ENCODE measurements at regions not wholly inside any gene's neighbourhood (a gene's known extent, or its start where the extent isn't known, plus 50 kb on each side); places are given as distances from the start of the nearest gene placed in this dataset.

GRCh38 chr2:133967326-133967725, 286.5 kb upstream of the MGAT5 start:
- no peak overlapping the region for H3K4me3 ChIP-seq (ENCODE audit: insufficient read depth, low read depth, low read length)
- H4K20me1 ChIP-seq (ENCODE audit: insufficient read depth, low read length): no peaks in the 10 kb centered on the region
- in situ Hi-C loops (cut with MboI; ENCODE audit: low sequenced_read_pairs) (no loop called here), dilution Hi-C loops (cut with HindIII; ENCODE audit: low sequenced_read_pairs, unreplicated experiment) (no loop called here), intact Hi-C loops (cut with micrococcal nuclease) (no loop called here)
- ChIA-PET POLR2A (ENCODE audit: unreplicated experiment) (no interaction called here), CTCF (interaction anchor here (0.6 to 1.1 kb wide), 2 partner anchors 9 to 36 kb away, joined by 3 read pairs; no protein-coding TSS in a partner anchor)
- H2AFZ ChIP-seq (replicated peaks; ENCODE audit: low read length, poor library complexity): no peak overlapping the region
- no peak overlapping the region for H3K27ac ChIP-seq (ENCODE audit: insufficient read depth, low read length)
- no peak overlapping the region for H3K4ac ChIP-seq (ENCODE audit: low read depth, low read length)
- no peak overlapping the region for H4K5ac ChIP-seq (ENCODE audit: low read depth, low read length)
- H3K9me3 ChIP-seq (ENCODE audit: control insufficient read depth, insufficient read depth, low read length): no peaks in the 10 kb centered on the region
- H3K18ac ChIP-seq (ENCODE audit: low read depth, low read length): no peak overlapping the region
- H2BK20ac ChIP-seq (ENCODE audit: low read depth, low read length): no peak overlapping the region
- peaks cover under 1% of the 10 kb centered on the region; the same call in 1 of the 2 replicates for H3K4me1 ChIP-seq (ENCODE audit: control insufficient read depth, insufficient read depth, low read length)
- no peak overlapping the region for H2AK5ac ChIP-seq (ENCODE audit: low read depth, low read length)
- H3K56ac ChIP-seq (ENCODE audit: extremely low read depth, insufficient read depth, low read length): no peak overlapping the region
- H3K14ac ChIP-seq (replicated peaks; ENCODE audit: low read depth, low read length): no peak overlapping the region
- ATAC-seq (ENCODE audit: low read depth) (no peak), DNase-seq (no peak)
- H3K27me3 ChIP-seq (ENCODE audit: control insufficient read depth, insufficient read depth, low read length): peaks cover 2% of the 10 kb centered on the region
- no TSS peak for BruUV-seq (replicated peaks)
- H4K8ac ChIP-seq (ENCODE audit: low read depth in 2 of 2, low read length in 2 of 2): no peak overlapping the region
- 20% methylated on average over 1 of the region's 4 CpGs; no CpG with 5 or more reads in 1 of the 2 experiments for WGBS, 2 experiments (ENCODE audit: extremely low coverage in 2 of 2, insufficient read length in 1 of 2)
- no peak overlapping the region for H4K91ac ChIP-seq (ENCODE audit: insufficient read depth, low read depth, low read length)
- H3K36me3 ChIP-seq (ENCODE audit: control insufficient read depth, insufficient read depth, low read length): no peaks in the 10 kb centered on the region
- H2BK15ac ChIP-seq (ENCODE audit: low read depth, low read length): no peak overlapping the region
- H3K4me2 ChIP-seq (ENCODE audit: low read depth, low read length): no peak overlapping the region
- no peak for TF ChIP-seq SMC3 (IDR thresholded peaks at IDR 0.05; ENCODE audit: low read depth, low read length)
- no peak for TF ChIP-seq MAZ (IDR thresholded peaks at IDR 0.05; ENCODE audit: borderline replicate concordance, low read depth, low read length)
- no peak for TF ChIP-seq FOS (IDR thresholded peaks at IDR 0.05; ENCODE audit: low read depth, low read length)
- TF ChIP-seq CEBPB (IDR thresholded peaks at IDR 0.05; ENCODE audit: low read depth, low read length): no peak
- TF ChIP-seq, protein P1, sequence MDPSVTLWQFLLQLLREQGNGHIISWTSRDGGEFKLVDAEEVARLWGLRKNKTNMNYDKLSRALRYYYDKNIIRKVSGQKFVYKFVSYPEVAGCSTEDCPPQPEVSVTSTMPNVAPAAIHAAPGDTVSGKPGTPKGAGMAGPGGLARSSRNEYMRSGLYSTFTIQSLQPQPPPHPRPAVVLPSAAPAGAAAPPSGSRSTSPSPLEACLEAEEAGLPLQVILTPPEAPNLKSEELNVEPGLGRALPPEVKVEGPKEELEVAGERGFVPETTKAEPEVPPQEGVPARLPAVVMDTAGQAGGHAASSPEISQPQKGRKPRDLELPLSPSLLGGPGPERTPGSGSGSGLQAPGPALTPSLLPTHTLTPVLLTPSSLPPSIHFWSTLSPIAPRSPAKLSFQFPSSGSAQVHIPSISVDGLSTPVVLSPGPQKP (IDR thresholded peaks at IDR 0.05; ENCODE audit: borderline replicate concordance, low read depth, low read length): no peak
- no peak for TF ChIP-seq CHD1 (IDR thresholded peaks at IDR 0.05; ENCODE audit: low read depth, low read length)
- no peak for TF ChIP-seq MXI1 (IDR thresholded peaks at IDR 0.05; ENCODE audit: borderline replicate concordance, low read depth, low read length)
- no peak for TF ChIP-seq NFE2L2 (IDR thresholded peaks at IDR 0.05; ENCODE audit: low read depth, low read length)
- no peak for TF ChIP-seq RAD21 (IDR thresholded peaks at IDR 0.05; ENCODE audit: low read length)
- H2BK120ac ChIP-seq (ENCODE audit: low read depth, low read length): no peak overlapping the region
- H3K9ac ChIP-seq (ENCODE audit: low read depth, low read length): no peak overlapping the region
- no peak overlapping the region for H2BK5ac ChIP-seq (ENCODE audit: low read depth, low read length, poor library complexity, severe bottlenecking)
- H3K9me1 ChIP-seq (ENCODE audit: insufficient read depth, low read length): no peaks in the 10 kb centered on the region
- no peaks in the 10 kb centered on the region for H3K79me1 ChIP-seq (ENCODE audit: low read depth in 1 of 2, low read length in 2 of 2)
- H3K23ac ChIP-seq (ENCODE audit: low read depth, low read length): no peak overlapping the region
- H2AK9ac ChIP-seq (replicated peaks; ENCODE audit: low read depth, low read length, poor library complexity): no peak overlapping the region
